ENCODE measurements at regions not wholly inside any gene's neighbourhood (a gene's known extent, or its start where the extent isn't known, plus 50 kb on each side); places are given as distances from the start of the nearest gene placed in this dataset.

DNA sequence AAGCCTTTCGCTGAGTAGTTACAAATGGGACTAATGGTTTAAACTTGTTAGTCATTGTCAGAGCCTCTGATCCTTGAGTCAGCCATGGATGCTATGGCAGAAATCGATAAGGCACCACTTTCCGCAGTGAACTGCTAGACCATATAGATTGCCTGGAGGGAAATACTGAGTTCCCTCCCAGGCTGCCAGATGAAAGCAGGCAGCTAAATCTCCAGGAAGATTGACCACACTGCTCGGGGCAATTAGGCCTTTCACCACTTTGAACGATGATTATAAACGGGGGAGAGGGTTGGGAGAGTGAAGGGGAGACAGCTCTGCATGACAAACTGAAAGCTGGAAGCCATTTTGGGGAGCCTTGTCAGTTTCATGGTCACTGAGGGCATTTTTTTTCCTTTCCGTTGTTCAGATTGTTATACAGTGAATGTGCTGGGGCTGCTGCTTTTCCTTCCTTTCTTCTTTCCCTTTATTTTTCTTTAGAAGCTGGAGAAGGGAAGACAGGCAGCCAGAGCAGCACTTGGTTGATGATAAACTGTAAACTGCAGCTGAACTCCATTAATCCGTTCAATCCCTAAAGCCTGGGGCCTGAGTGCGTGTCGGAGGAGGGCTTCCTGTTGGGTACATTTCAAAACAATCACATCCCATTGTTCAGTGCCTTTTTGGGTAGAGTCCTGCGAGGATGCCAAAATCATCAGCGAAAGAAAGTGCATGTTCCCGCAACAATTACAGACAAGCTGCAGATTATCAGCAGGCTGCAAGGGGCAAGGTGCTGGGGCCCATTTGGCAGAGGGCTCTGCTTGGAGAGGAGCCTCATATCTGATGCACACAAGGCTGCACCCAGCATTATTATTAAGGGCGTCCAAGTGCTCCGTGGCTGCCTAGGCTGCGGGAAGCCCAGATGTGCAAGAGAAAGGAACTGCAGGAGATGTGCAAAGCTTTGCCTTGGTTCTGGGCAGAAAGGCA lies 308.4 kb downstream of the PSAT1 start:
- DNase-seq, result peak; percentile 16

DNA sequence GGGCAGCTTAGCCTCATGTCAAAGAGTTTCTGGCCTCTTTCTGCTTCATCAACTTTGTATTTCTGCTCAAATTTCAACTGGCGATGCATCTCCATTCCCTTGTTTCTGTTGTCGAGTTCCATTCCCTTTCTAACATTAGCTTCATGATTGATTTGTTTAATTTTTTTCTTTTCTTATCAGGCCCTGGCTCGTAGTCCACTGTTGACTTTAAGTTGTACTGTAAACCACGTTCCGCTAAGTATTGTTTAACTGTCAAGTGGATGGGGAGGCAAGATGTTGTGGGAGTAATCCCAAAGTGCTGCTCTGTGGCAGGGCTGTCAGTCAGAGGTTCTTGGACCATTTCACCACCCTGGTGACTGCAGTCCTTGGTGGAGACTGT lies 309.1 kb downstream of the PSAT1 start:
- DNase-seq, result no peak

DNA sequence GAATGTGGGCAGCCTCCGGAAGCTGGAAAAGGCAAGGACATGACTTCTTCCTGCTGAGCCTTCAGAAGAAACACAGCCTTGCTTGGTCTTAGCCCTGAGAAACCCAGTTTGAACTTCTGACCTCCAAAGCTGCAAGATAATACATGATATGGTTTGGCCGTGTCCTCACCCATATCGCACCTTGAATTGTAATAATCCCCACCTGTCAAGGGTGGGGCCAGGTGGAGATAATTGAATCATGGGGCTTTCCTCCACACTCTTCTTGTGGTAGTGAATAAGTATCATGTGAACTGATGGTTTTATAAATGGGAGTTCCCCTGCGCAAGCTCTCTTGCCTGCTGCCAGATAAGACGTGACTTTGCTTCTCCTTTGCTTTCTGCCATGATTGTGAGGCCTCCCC lies 310.9 kb downstream of the PSAT1 start:
- no peak for DNase-seq

DNA sequence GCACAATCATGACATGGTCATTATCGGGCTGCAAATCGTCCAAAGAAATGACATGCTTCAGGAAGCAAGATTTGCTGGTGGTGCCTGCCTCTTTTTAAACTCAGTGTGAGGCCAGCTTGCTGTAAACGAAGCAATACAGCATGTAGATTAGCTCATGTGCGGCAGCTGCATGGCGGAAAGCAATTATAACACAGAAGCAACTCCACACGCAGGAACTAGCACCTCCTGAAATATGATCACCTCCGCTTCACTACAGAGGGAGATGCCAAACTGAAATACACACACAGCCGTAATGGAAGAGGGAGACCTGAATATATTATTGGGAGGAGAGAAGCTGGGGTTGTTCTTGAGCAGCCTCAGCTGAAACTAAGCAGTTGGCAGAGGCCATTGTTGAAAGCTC lies 312.5 kb downstream of the PSAT1 start:
- no peak for DNase-seq

DNA sequence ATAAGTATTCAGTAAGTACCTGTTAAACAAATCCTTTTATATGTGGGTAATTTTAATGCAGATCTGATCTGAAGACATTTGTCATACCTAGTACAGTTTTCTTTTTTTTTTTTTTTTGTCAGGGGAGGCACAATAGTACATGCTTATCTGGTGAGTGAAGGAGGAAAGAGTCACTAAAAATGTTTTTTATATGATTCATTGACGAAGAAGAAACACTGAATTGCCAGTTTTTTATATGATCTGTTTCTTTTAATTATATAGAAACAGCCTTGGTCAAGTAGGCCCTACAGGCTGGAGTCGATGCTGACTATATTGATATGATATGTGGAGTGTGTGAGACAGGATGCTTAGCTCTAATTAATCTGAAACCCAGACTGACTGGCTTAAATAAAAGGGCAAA lies 315.2 kb downstream of the PSAT1 start:
- no peak for DNase-seq

DNA sequence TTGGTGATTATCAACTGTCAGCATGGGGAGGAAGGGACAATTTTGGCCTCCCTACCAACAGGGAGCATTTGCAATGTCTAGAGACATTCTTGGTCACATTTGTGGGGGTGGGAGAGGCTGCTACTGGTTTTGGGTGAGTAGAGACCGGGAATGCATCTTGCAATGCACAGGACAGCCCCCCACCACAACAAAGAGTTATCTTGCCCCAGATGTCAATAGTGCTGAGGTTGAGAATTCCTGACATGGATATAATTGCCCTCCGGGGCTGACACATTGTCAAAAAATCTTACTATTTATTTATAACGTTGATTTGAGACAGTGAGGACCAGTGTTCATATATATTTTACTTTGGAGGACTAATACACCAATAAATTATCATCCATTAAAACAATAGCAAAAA lies 316.1 kb downstream of the PSAT1 start:
- DNase-seq, result no peak

DNA sequence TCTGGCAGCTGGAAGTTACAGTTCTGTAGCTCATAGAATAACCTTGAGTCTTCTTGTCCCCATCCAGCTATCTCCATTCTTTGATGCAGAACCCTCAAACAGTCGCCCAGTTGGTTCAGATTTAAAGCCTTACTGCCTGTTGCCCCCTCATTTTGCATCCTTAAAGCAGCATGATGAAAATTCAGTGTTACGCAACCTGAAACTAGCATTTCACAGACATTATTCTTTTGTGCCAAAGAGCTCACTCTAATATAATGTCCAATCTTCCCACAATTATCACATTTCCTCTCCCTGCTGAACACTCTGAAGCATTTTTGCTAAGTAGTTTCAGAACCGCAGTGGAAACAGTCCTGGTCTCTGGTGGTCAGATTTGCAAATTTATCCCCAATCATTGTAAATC lies 318.0 kb downstream of the PSAT1 start:
- no peak for DNase-seq

DNA sequence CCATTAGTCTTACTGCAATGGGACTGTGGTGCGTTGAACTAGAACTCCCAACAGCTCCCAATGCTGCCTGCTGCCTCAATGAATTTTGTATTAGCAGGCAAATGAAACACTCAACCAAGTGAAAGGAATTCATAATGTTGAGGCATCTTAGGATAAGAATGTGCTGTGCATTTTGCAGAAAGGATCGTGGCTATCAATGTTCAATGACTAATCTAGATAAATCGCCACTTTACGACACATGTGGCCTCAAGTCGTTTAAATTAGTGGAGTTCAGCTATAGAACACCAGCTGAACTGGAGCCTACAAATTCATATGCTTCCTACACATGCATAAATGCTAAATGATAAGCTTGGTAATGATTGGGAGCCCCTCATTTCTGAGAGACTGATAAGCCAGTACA lies 318.4 kb downstream of the PSAT1 start:
- DNase-seq, result no peak

DNA sequence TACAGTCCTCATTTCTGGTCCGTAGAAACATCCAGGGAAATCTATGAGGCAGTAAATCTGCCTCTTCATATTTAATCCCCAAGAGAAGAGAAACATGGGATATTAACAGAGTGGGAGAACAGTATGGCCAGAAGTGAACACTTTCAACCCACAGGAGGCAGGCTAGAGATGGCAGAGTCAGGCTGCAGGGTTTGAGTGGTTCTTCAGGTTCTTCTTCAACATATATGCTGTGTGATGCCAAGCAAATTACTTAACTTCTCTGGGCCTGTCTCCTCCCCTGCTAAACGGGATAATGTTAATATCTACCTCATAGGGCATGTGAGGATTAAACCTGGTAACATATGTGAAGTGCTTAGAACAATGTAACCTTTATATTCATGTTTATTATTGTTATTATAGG lies 321.8 kb downstream of the PSAT1 start:
- no peak for DNase-seq

DNA sequence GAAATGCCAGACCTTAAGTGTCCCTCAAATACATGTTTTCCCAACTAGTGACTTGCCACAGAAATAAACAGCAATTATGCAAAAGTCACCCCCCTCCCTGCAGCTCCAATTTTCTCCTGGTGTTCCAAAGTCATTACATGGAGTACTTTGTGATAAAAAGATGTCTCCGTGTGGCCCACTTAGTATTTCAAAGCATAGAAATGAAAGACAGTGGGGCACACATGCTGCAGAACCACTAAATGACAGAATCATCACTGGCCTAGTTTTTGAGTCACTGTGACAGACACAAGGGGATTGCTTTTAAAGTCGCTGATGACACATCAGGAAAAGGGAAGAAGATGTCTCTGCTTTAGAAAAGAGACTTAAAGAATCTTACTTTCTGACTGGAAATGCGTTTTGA lies 323.4 kb downstream of the PSAT1 start:
- no peak for DNase-seq

DNA sequence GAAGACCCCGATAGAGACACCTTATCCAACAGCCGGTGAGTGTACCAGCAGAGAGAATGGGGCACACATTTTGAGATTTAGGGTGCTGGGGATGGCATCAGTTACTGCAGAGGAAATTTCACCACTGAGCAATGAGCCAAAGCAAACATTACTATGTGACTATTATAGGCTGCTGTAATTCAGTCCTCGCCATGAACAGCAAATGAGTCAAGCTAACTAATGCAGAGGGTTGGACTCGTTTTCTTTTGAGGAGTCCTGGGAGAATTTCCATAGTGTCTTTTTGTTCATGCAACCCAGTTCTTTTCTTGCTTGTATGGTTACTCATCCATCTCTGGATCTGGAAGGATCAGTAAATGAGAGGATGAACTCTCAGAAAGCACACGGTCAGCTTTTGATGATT lies 323.8 kb downstream of the PSAT1 start:
- DNase-seq, result no peak

DNA sequence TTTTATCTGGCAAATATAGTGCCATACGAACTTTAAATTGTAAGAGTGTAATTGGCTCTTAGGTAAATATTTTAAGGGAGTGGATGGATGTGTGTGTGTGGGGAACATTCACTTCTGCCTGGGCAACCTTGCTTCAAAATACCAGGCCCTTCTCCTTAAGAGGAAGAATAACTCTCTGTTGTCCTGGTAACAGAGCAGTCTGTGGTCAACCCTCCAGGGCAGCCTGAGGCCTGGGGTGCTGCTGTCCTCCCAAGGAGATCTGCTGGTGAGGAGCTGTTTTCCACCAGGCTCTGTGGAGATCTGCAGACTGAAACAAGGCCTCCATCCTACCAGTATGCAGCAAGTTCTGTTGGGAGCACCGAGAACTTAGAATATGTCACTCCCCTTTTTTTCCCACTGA lies 325.2 kb downstream of the PSAT1 start:
- DNase-seq, result no peak

DNA sequence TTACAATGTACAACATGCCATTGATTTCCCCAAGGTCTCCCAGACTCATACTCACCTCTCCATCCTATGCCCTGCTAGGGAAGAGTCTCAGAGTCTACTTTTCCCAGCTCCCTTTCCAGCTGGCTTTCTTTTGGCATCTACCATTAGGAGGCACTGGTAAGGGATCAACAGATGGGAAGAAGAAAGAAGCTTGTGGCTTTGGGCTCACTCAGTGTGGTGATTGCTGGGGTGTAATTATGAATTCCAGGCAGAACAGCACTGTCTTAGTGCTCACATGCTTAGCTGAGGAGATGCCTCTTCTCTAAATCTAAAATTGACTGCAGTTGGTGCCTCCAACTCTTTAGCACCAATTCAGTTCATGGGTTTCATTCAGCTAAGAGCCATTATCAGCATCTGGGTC lies 330.0 kb downstream of the PSAT1 start:
- DNase-seq, result no peak

DNA sequence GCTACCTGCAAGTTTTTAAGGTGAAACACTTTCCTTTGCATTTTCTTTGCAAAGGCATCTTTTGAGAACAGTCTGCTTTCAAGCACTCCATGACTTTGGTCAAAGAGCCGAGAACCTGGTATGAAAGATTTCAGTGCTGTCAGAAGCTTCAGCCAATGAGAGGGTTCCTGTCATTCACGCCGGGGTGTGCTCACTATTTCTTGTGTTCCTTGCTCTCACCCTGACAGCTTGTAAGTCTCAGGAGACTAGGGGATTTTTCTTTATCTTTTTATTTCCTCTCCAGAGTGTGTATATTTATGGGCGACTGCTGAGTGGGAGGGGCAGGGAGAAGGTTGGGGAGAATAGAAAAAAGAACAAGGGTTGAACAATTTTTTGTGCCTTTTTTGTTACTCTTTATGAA lies 334.0 kb downstream of the PSAT1 start:
- DNase-seq, result no peak

DNA sequence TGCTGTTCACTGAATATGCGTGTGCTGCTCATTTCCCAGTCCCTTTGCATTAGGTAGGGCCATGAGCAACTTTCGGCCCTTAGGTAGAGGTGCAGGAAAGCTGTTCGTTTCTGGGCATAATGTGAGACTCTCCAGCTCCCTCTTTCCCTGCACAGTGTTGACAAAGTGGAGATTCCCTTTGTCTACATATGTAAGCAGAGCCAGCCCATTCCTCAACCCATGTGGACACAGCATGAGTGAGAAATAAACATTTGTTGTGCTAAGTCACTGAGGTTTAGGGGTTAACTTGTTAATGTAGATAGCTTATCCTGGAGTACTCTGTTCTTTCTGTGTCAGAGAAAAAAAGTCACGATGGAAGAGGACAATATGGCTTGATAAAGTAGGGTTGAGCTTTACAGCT lies 343.8 kb downstream of the PSAT1 start:
- DNase-seq, result no peak

DNA sequence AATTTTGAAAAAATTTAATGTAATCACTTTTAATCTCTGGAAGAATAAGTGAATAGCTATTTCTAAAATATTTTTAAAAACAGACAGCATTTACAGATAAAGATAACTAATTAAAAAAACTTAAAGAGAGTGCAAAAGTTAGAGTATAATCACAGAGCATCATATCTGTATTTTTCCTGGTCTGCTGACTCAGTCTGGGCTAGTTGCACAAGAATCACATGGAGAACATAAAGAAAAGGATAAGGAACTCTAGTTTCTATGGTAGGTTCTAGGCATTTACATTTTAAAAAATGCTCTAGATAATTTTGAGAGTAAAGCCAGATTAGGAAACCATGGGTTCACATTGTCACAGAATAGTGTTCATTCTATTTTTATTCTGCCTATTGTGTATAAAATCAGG lies 347.4 kb downstream of the PSAT1 start:
- DNase-seq, result no peak

DNA sequence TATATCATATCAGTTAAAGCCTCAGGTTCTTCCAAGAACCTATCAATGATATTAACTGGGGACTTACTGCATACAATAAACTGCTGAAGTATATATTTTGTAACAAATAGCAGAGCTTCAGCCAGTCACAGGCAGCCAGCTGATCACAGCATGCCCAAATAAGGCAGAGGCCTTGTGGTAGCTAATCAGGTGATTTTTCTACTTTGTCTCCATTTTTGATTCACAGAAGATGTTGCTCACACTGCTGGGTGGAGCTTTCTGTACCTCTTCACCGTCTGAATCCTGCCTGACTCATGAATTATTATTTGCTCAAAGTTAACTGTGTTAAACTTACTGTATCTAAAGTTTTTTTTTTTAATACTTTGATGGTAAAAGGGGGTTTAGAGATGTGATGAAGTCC lies 357.4 kb downstream of the PSAT1 start:
- no peak for DNase-seq

DNA sequence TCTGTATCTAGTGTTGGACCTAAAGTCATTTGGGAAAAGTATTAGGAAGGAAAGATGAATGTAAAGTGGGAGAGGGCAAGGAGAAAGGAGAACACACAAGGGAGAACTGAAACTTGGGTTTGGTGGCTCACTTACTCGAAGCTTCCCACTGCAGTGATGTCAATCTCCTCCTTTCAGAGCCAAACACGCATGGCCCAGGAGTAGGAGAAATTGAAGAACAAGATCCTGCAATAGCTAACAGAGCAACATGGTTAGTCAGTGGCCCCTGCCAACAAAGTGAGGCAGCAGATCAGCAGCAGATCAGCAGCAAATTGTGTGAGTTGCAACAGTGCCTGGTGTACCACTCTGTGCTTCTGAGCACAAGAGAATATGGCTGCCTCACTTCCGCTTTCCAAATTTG lies 366.4 kb downstream of the PSAT1 start:
- DNase-seq, result no peak

DNA sequence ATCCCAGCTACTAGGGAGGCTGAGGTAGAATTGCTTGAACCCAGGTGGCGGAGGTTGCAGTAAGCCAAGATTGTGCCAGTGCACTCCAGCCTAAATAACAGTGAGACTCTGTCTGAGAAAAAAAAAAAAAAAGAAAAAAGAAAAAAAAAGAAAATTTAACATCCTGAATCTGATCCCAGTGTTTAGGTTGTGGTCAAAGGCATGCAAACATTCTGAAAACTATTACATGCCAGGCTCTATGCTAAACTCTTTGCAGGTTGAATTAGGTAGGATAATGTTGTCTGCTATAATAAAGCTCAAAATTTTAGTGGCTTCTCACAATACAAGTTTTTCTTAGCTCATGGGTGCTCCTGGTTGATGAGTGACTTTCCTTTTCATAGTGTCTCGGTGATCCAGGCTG lies 367.4 kb downstream of the PSAT1 start:
- DNase-seq, result no peak

DNA sequence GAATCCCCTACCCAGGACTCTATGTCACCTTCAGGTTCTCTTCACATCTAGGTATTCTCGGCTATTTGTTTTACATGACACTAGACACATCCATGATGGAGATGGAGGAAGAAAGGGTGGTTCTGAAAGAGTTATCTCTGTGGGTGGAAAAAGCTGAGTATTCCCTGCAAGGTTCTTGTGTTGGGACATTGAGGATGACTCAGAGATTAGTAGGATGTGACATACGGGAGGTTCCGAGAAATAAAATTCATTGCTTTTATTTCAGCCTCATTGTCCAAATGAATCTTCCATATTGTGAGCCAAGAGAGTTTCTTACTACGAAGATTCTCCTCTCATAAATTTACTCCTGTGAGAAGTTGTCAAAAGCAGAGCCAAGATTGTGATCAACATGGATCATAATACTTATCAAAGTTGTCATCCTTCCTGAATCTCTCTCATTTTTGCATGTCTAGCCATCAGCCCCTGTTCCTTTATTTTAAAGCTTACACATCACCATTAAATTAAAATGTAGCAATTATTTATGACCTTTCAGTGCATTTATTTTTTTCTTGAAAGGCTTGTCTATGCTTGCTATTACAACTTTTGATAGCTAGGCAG lies 370.0 kb downstream of the PSAT1 start:
- no peak for DNase-seq

DNA sequence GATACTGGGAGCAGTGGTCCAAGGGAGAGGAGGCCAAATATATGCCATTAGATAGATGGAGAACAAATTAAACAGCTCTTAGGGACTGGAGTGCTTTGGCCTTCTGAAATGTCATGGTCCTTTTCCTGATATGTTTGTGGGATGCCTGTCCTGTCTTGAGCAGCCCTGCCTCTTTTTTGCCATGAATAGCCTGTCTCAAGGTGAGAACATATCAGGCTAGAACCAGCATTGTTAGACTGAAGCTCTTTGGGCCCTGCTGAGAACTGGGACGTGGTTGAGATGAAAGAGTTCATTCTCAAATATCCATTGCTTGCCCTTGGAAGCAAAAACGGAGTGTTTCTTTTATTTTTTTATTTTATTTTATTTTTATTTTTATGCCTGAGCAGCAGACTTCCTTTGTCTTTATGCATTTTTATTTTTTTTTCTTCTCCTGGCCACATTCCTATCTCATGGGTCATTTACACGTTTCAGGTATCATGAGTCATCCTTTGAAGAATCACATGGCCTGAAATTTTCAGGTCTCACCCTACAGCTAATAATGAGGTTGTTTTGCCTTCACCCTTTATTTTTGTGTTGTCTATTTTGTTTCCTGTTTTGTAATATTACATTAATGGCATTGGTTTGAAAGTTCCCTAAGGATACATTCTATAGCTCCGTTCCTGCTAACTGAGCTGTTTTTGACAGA lies 371.4 kb downstream of the PSAT1 start:
- DNase-seq, result no peak

DNA sequence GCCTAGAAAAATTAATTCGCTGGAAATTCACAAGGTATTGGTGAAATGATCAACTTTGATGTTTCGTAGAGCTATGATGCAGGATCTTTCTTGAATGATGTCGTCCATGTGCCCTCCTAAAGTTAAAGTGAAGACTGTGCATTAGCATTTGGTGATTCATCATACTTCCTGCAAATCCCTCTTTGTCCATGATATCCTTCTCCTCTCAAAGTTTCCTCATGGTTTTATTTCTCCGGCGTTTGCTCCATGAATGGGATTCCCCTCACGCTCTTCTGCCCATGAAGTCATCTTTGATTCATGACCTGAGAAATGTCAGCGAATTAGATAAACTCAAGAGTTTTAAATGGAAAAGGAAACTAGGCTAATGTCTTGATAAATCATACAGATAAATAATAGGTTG lies 372.7 kb downstream of the PSAT1 start:
- DNase-seq, result no peak

DNA sequence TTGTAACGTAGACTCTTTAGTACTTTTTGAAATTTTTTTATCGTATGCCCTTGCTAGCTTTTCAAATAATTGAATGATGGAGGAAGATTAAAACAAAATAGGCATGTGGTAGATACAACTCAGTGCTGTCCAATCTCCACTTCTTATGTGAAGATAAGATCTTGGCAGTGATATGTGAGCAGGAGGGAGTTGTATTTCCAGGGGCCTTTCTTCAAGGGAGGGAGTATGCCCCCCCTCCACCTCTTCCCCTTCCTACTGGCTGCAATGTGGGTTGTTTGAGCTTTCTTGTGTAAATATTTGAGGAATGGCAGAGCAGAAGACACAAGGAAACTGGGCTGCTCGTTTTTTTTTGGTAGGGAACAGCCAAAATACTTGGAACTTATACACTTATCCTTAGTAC lies 374.9 kb downstream of the PSAT1 start:
- no peak for DNase-seq

Measured in muscle of arm (tissue), 1 donor.